WI38 (cell line): ENCODE measurements at regions not wholly inside any gene's neighbourhood (a gene's known extent, or its start where the extent isn't known, plus 50 kb on each side); places are given as distances from the start of the nearest gene placed in this dataset.
"Not testable (repeated sequence)": the region's sequence is repeated elsewhere in the genome, so short reads cannot be mapped to it uniquely, and the experiment has no call there.

Experiments used
- H3K4me3 ChIP-seq: 2 replicates; pipeline ENCODE4 v1.5.1; 2011; ENCODE audit warnings: low read depth, mild to moderate bottlenecking, control low read depth, low read length
- CTCF ChIP-seq: IDR thresholded peaks from 2 replicates; pipeline ENCODE4 v1.5.1; 2012; ENCODE audit warnings: low read depth, mild to moderate bottlenecking, control low read depth, low read length

- H3K4me3 ChIP-seq, result no peak overlapping the region
- no peak for TF ChIP-seq CTCF
These were observed 115.2 kb upstream of the PLCL2 start for GRCh38 chr3:16769525-16769924.

GRCh38 chr3:16770021-16770420, 114.7 kb upstream of the PLCL2 start:
- no peak overlapping the region for H3K4me3 ChIP-seq
- no peak for TF ChIP-seq CTCF

- TF ChIP-seq CTCF, result no peak
- no peak overlapping the region for H3K4me3 ChIP-seq
These were observed 114.0 kb upstream of the PLCL2 start for GRCh38 chr3:16770792-16771191.

- not testable (repeated sequence) for H3K4me3 ChIP-seq
These were observed 111.2 kb upstream of the PLCL2 start for GRCh38 chr3:16773594-16773993.

GRCh38 chr3:16774536-16774935, 110.2 kb upstream of the PLCL2 start:
- not testable (repeated sequence) for H3K4me3 ChIP-seq

GRCh38 chr3:16784973-16785372, 99.8 kb upstream of the PLCL2 start:
- H3K4me3 ChIP-seq, result no peak overlapping the region
- no peak for TF ChIP-seq CTCF

GRCh38 chr3:16785465-16785864, 99.3 kb upstream of the PLCL2 start:
- TF ChIP-seq CTCF, result no peak
- no peak overlapping the region for H3K4me3 ChIP-seq

GRCh38 chr3:16788440-16789056, 96.2 kb upstream of the PLCL2 start:
- H3K4me3 ChIP-seq, result no peak overlapping the region
- no peak for TF ChIP-seq CTCF
